Breast epithelium (tissue), 3 donors: ENCODE measurements at regions not wholly inside any gene's neighbourhood (a gene's known extent, or its start where the extent isn't known, plus 50 kb on each side); places are given as distances from the start of the nearest gene placed in this dataset.

ENCODE experiments used
- CTCF ChIP-seq, 3 donors: fragments of 450-650 bp; IDR thresholded peaks; one replicate each; pipeline ENCODE4 v1.5.1; 2016 to 2017; ENCODE audit warnings: antibody characterized with exemption in 3 of 3, mild to moderate bottlenecking in 3 of 3, moderate library complexity in 3 of 3
- POLR2A ChIP-seq: fragments of 450-650 bp; IDR thresholded peaks from one replicate; pipeline ENCODE4 v1.6.1; 2016; ENCODE audit warnings: antibody characterized with exemption, mild to moderate bottlenecking, moderate library complexity

- TF ChIP-seq CTCF (IDR thresholded peaks at IDR 0.05) (no peak), POLR2A (no peak)
These were observed 263.7 kb downstream of the ANAPC1 start for GRCh38 chr2:111620281-111620680.
